ENCODE measurements at regions not wholly inside any gene's neighbourhood (a gene's known extent, or its start where the extent isn't known, plus 50 kb on each side); places are given as distances from the start of the nearest gene placed in this dataset.

DNA sequence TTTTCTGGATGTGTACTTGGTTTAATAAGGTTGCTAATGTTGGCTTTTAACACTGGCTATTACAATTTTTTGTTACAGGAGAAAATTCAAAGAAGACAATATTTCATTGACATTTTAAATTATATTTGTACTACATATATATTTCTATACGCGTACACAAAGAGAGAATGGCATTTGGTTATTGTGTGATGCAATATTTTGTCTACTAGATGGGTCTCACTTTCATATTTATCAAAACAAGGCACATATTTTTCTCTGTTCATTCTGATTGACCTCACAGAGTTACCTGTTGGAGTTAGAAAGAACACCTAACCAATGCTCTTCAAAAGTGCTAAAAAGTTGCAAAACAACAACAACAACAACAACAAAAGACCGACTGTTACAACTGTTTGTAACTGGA is 50.2 kb upstream of the VGLL3 start:
- no peak for DNase-seq (ENCODE audit: low spot score)

Data from CD4-positive, alpha-beta T cell treated with Interleukin-2 at 100 ng/mL for 4 hours (primary cell).